DND-41 (cell line): ENCODE measurements at regions not wholly inside any gene's neighbourhood (a gene's known extent, or its start where the extent isn't known, plus 50 kb on each side); places are given as distances from the start of the nearest gene placed in this dataset.

ENCODE experiments used
- ATAC-seq: fragments of 200-7000 bp; cut with Tn5 transposase; 3 replicates; pipeline ENCODE4 v1.9.1; 2021; ENCODE audit warnings: low read depth; ENCODE audit not compliant: insufficient read depth
- DNase-seq: peaks from one replicate; pipeline ENCODE4 v3.0.0-alpha.2; 2020
- H2AFZ ChIP-seq: 2 replicates; pipeline ENCODE4 v1.6.0; 2012; ENCODE audit warnings: low read depth, low read length
- H3K27ac ChIP-seq: 2 replicates; pipeline ENCODE4 v1.5.1; 2012; ENCODE audit warnings: low read length, inconsistent platforms
- H3K27me3 ChIP-seq: fragments of 200-600 bp; sonication (generic); 2 replicates; pipeline ENCODE4 v1.6.0; 2012; ENCODE audit warnings: low read length, mild to moderate bottlenecking, inconsistent platforms; ENCODE audit not compliant: insufficient read depth, poor library complexity
- H3K36me3 ChIP-seq: 2 replicates; pipeline ENCODE4 v1.5.1; 2012; ENCODE audit warnings: low read length, inconsistent platforms; ENCODE audit not compliant: insufficient read depth
- H3K4me1 ChIP-seq: 2 replicates; pipeline ENCODE4 v1.5.1; 2012; ENCODE audit warnings: mild to moderate bottlenecking, low read length; ENCODE audit not compliant: insufficient read depth
- H3K4me2 ChIP-seq: 2 replicates; pipeline ENCODE4 v1.6.0; 2012; ENCODE audit warnings: mild to moderate bottlenecking, moderate library complexity, low read length, inconsistent platforms; ENCODE audit not compliant: insufficient read depth
- H3K4me3 ChIP-seq, 2 experiments: fragments of 200-600 bp in 1 of 2; shearing (Covaris generic) in 1 of 2; 2 replicates each; pipeline ENCODE4 v1.5.1; 2012 to 2016; ENCODE audit warnings: inconsistent platforms in 2 of 2, low read length in 2 of 2, mild to moderate bottlenecking in 2 of 2, low read depth in 1 of 2, moderate library complexity in 1 of 2
- H3K79me2 ChIP-seq: 2 replicates; pipeline ENCODE4 v1.6.0; 2012; ENCODE audit warnings: low read length, inconsistent platforms; ENCODE audit not compliant: insufficient read depth
- H3K9ac ChIP-seq: 2 replicates; pipeline ENCODE4 v1.6.0; 2012; ENCODE audit warnings: low read depth, mild to moderate bottlenecking, inconsistent platforms, low read length, moderate library complexity
- H3K9me3 ChIP-seq: 2 replicates; pipeline ENCODE4 v1.5.1; 2012; ENCODE audit warnings: low read length, moderate library complexity, mild to moderate bottlenecking, inconsistent platforms; ENCODE audit not compliant: insufficient read depth, severe bottlenecking
- H4K20me1 ChIP-seq: 2 replicates; pipeline ENCODE4 v1.6.0; 2012; ENCODE audit warnings: low read length; ENCODE audit not compliant: insufficient read depth
- EZH2 ChIP-seq: IDR thresholded peaks from 3 replicates; pipeline ENCODE4 v1.6.1; 2012; ENCODE audit warnings: borderline replicate concordance, low read depth, mild to moderate bottlenecking, moderate library complexity, low read length, inconsistent platforms; ENCODE audit not compliant: severe bottlenecking
- TF ChIP-seq, protein P1 (sequence below): IDR thresholded peaks from 2 replicates; pipeline ENCODE4 v1.5.1; 2012; ENCODE audit warnings: borderline replicate concordance, low read length, moderate library complexity, mild to moderate bottlenecking; ENCODE audit not compliant: poor library complexity, severe bottlenecking; ENCODE audit errors: extremely low read depth

DNA sequence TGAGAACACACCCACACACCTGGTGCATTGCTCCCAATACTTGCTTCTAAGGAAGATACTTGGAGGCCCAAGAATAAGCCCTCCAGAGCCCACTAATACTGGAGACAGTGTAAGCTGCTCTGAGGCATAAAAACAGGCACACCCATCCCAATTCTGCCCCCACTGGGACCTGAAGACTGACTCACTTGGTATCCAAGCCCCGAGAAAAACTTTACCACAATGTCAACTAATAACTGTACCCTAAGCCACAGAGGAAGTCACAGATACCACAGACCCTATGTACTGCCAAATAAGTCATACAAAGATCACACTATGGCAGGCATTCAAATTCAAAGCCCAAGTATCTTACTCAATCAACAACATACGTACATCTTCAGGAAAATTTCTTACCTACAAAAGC lies 398.2 kb upstream of the SPANXN1 start:
- H3K9me3 ChIP-seq, result no peaks in the 10 kb centered on the region
- H3K27ac ChIP-seq, result no peak overlapping the region
- ATAC-seq, result peak; percentile 54; the same call in 2 of the 3 replicates
- no peak overlapping the region for H3K4me2 ChIP-seq
- H4K20me1 ChIP-seq, result no peaks in the 10 kb centered on the region
- H3K4me1 ChIP-seq, result no peaks in the 10 kb centered on the region
- no peak overlapping the region for H3K4me3 ChIP-seq
- H3K36me3 ChIP-seq, result no peaks in the 10 kb centered on the region
- no peak overlapping the region for H2AFZ ChIP-seq
- no peak for DNase-seq
- no peaks in the 10 kb centered on the region for H3K27me3 ChIP-seq
- TF ChIP-seq EZH2, result no peak
- TF ChIP-seq, protein P1, sequence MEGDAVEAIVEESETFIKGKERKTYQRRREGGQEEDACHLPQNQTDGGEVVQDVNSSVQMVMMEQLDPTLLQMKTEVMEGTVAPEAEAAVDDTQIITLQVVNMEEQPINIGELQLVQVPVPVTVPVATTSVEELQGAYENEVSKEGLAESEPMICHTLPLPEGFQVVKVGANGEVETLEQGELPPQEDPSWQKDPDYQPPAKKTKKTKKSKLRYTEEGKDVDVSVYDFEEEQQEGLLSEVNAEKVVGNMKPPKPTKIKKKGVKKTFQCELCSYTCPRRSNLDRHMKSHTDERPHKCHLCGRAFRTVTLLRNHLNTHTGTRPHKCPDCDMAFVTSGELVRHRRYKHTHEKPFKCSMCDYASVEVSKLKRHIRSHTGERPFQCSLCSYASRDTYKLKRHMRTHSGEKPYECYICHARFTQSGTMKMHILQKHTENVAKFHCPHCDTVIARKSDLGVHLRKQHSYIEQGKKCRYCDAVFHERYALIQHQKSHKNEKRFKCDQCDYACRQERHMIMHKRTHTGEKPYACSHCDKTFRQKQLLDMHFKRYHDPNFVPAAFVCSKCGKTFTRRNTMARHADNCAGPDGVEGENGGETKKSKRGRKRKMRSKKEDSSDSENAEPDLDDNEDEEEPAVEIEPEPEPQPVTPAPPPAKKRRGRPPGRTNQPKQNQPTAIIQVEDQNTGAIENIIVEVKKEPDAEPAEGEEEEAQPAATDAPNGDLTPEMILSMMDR, result no peak
- H3K79me2 ChIP-seq, result no peaks in the 10 kb centered on the region
- H3K9ac ChIP-seq, result no peak overlapping the region

DNA sequence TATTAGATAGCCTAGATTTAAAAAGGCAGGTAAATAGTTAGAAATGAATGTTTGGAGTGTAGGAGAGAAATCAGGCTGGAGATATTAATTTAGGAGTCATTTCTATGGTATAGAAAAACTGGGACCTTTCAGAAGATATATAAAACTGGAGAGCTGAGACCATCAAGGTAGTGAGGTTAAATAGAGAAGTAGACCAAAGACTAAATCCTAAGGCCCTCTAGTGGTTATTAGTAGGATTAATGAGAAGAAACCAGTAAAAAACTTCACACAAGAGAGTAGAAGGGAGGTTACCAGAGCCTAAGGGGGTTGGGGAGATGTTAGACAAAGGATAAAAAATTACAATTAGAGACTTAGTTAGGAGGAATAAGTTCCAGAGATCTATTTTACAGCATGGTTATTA lies 351.0 kb upstream of the SPANXN1 start:
- H2AFZ ChIP-seq, result no peak overlapping the region
- no peak for ATAC-seq
- no peak overlapping the region for H3K9ac ChIP-seq
- H3K4me1 ChIP-seq, result no peaks in the 10 kb centered on the region
- DNase-seq, result no peak
- H3K4me3 ChIP-seq, result no peak overlapping the region
- H3K79me2 ChIP-seq, result no peaks in the 10 kb centered on the region
- no peak overlapping the region for H3K4me2 ChIP-seq
- no peaks in the 10 kb centered on the region for H3K9me3 ChIP-seq
- no peaks in the 10 kb centered on the region for H3K27me3 ChIP-seq
- TF ChIP-seq, protein P1, result no peak
- no peak for TF ChIP-seq EZH2
- H3K36me3 ChIP-seq, result no peaks in the 10 kb centered on the region
- H3K27ac ChIP-seq, result no peak overlapping the region
- no peaks in the 10 kb centered on the region for H4K20me1 ChIP-seq

DNA sequence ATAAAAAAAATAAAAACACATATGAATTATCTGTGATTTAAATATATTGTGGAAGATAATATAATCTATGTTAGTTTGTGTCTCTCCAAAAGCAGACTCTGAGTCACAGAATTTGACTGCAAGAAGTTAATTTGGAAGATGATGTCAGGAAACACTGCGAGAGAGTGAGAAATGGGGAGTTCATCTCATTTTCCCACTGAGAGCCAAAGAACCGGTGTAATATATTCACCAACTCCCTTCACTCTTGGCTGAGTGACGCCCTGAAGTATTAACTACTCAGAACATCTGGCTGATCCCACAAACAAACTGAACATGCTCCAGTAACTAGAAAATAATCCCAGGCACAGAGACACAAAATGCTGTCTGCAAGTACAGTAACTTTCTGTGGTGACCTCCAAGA lies 345.8 kb upstream of the SPANXN1 start:
- no peaks in the 10 kb centered on the region for H3K79me2 ChIP-seq
- H4K20me1 ChIP-seq, result no peaks in the 10 kb centered on the region
- H2AFZ ChIP-seq, result no peak overlapping the region
- no peak overlapping the region for H3K4me3 ChIP-seq
- DNase-seq (no peak), ATAC-seq (no peak)
- no peaks in the 10 kb centered on the region for H3K36me3 ChIP-seq
- no peaks in the 10 kb centered on the region for H3K9me3 ChIP-seq
- no peak overlapping the region for H3K27ac ChIP-seq
- no peaks in the 10 kb centered on the region for H3K4me1 ChIP-seq
- H3K9ac ChIP-seq, result no peak overlapping the region
- TF ChIP-seq, protein P1, result no peak
- TF ChIP-seq EZH2, result no peak
- H3K27me3 ChIP-seq, result no peaks in the 10 kb centered on the region
- no peak overlapping the region for H3K4me2 ChIP-seq

DNA sequence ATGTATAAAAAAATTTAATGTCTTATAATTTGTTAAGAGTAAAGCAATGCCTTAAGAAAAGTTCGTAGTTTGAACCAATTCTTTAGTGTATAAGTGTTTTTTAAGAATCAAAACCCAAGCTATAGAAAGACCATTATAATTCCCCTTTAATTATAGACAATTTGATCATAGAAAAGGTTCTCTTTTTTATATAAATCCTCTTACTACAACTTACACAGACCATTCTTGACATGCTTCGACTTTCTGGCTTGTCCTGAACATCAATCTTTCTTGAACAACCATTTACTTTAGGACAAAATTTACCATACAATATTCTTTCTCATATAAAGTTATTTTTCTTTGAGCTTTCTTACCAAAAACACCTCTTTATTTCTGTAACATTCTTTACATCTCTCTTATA lies 330.5 kb upstream of the SPANXN1 start:
- Histone ChIP-seq H3K4me2 (no peak overlapping the region), H3K9ac (no peak overlapping the region), H3K4me1 (no peaks in the 10 kb centered on the region), H3K36me3 (no peaks in the 10 kb centered on the region), H3K27ac (no peak overlapping the region), H3K79me2 (no peaks in the 10 kb centered on the region), H3K4me3 (no peak overlapping the region), H3K9me3 (no peaks in the 10 kb centered on the region), H3K27me3 (no peaks in the 10 kb centered on the region), H2AFZ (no peak overlapping the region), H4K20me1 (no peaks in the 10 kb centered on the region)
- DNase-seq, result no peak
- TF ChIP-seq, protein P1, result no peak
- TF ChIP-seq EZH2, result no peak
- no peak for ATAC-seq
